NCI-H345 treated with DMSO at 0.1 percent for 48 hours (cell line): ENCODE measurements at regions not wholly inside any gene's neighbourhood (a gene's known extent, or its start where the extent isn't known, plus 50 kb on each side); places are given as distances from the start of the nearest gene placed in this dataset.

Experiments
- DNase-seq: peaks from one replicate; lab custom pipeline; 2025; ENCODE audit not compliant: unreplicated experiment; lab: John Stamatoyannopoulos, UW

GRCh38 chr21:38183961-38184360 lies 72.8 kb upstream of the KCNJ15 start:
- no peak for DNase-seq

DNA sequence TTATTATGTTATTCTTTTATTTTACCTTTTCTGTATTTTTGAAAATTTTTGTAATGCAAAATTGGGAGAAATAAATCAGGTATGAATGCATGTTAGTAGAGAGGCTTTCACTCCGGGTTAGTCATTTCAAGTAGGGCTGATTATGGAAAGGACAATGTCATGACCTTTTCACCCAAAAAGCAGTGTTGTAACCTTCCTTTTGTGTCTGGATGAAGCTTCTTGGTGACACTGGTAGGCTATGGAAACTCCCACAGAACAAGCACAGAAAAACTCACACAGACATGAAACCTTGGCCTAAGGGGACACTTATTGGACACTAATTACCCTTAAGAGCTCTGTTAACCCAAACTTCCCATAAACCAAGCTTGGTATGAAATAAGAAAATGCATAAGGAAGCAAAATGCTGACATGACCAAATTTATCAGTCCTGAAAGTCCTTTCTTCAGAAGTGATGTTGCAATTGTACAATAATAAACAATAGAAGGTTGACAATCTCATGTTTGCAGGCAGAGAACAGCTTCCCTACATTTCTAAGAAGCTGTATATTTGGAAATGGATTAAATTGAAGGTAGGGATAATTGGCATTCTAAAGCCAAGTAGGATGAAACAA lies 70.0 kb upstream of the KCNJ15 start:
- DNase-seq: no peak

DNA sequence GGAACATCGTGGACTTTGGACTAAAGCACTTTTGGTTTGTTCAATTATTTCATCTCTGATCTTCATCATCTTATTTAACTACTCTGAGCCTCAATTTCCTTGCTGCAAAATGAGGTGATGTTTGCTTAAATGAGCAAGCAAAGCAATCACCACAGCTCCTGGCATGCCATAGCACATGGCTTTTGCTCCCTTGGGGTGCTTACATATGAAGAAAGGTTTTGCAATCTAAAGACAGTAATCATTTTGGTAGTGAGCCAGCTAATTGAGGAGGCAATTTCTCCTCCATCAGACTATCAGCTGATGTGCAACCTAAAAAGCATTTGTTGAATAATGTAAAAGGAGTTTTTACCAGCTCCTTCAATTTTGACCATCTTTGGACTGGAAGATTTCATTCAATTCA lies 68.8 kb upstream of the KCNJ15 start:
- no peak for DNase-seq

DNA sequence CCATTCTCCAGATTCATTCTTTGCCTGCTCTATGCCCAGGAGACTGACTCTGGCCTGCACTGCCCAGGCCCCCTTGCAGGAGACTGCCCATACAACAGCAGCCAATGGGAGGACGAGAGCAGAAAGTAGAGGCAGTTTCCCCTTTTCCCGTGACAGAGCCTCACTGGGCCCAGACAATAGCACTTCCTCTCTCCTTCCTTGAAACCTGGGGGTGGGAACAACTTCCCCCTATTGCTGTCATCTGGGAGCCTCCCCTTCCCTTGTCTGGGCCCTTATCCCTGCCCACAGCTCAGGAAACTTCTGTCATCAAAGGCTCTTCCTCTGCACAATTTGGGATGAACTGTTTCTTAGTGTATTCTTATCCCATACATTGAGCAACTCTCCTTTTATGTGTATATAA lies 60.8 kb upstream of the KCNJ15 start:
- DNase-seq: no peak

DNA sequence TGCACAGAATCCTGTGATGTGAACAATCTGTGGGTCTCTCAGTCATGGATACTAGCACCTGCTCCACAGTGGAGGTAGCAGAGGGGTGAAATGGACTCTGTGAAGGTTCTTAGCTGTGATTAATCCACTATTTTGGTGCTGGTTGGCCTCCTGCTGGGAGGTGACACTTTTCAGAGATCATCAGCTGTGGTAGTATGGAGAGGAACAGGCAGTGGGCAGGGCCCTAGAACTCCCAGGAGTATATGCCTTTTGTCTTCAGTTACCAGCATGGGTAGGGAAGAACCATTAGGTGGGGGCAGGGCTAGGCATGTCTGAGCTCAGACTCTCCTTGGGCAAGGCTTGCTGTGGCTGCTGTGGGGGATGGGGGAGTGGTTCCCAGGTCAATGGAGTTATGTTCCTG lies 54.0 kb upstream of the KCNJ15 start:
- no peak for DNase-seq

DNA sequence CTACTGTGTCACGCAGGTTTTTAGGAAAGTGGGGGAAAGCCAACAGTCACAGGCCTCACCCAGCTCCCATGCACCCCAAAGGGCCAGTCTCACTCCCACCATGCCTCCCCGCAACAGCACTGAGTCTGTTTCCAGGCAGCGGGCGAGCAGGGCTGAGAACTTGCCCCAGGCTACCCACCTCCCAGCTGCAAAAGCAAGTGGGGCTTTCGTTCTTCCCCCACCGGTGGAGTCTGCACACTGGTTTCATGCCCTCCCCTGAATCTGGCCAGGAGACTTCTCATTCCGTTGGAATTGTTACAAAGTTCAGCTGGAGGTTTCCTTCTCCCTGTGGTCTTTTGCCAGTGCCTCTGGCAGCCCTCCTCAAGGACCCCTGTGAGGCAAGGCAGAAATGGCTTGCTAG lies 53.6 kb upstream of the KCNJ15 start:
- DNase-seq: no peak

DNA sequence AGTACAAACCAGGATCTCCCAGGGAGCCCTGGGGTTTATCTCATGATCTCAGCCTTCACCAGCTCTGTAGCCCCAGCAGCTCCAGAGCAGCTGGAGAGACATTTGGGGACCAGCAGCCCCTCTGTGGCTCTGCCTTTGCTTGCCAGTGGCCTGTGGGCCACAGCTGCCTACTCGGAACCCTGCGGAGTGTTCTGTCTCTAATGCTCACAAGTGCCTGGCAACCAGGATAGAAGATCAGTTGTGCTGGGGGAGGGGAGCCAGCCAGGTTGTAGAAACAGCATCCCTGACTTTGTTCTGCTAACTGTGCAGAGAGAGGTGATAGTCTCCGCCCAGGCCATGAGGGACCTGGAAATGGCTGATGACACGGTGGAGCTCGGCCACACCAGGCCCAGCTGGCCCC lies 50.9 kb upstream of the KCNJ15 start:
- DNase-seq: no peak

DNA sequence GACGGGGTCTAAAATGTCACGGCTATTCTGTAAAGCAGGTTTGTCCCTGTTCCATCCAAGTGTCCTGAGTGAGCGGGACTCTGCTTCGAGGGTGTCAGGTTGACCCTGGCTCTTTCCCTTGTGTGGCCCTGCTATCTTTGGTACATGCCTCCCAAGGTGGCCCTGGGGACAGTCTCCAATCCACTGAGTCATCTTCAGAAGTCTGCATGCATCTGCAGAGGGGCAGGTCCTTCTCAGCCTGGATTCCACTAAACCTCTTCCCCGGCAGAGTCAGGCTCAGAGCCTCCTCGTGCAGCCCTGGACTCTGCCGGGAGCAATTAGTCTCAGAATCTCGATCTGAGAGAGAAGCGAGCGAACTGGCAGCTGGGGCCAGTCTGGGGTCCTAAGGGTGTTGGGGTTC lies 50.1 kb upstream of the KCNJ15 start:
- no peak for DNase-seq
